GM18951 (cell line): ENCODE measurements at regions not wholly inside any gene's neighbourhood (a gene's known extent, or its start where the extent isn't known, plus 50 kb on each side); places are given as distances from the start of the nearest gene placed in this dataset.

ENCODE experiments used
- POLR2A ChIP-seq: IDR thresholded peaks from 4 replicates; pipeline ENCODE4 v1.6.1; 2011; ENCODE audit warnings: mild to moderate bottlenecking; ENCODE audit not compliant: insufficient read length, insufficient read depth; ENCODE audit errors: extremely low read depth
- in situ Hi-C: fragments of 300-500 bp; cut with MboI; formaldehyde crosslinking; loops from one replicate; pipeline ENCODE4 v1.12.0; 2022; ENCODE audit warnings: low sequenced_read_pairs, mixed read lengths, inconsistent platforms; ENCODE audit not compliant: unreplicated experiment

DNA sequence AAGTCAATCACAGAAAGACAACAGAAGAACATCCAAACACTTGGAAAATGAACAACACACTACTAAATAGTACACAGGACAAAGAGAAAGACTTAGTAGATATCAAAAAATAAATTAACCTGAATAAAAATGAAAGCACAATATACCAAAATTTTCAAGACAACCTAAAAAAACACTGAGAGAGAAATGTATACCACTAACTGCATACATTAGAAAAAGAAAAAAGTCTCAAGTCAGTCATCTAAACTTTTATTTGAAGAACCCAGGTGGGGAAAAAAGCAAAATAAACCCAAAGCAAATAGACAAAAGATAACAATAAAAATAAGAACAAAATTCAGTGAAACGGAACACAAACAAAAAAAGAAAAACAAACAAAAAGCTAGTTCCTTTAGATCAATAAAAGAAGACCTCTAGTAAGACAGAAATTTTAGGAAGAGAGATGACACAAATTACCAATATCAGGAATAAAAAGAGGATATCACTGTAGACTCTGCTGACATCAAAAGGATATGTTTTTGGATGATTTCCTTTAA, 172.8 kb downstream of the TRIM27 start:
- in situ Hi-C loops: no loop called here
- no peak for TF ChIP-seq POLR2A

DNA sequence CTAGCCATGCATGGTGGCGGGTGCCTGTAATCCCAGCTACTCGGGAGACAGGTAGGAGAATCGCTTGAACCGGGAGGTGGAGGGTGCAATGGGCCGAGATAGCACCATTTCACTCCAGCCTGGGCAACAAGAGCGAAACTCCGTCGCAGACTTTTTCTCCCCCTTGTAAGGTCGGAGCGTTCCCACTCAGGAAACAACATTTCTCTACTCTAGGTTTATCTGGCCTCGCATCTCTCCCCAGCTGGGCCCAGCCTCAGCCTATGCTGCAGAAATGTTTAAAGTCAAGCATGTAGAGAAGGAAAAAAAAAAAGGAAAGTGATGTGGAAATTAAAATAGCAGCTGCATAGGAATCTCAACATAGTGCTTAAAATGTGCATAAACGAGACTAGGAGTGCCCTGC, 172.3 kb downstream of the TRIM27 start:
- no peak for TF ChIP-seq POLR2A
- in situ Hi-C loops: no loop called here

DNA sequence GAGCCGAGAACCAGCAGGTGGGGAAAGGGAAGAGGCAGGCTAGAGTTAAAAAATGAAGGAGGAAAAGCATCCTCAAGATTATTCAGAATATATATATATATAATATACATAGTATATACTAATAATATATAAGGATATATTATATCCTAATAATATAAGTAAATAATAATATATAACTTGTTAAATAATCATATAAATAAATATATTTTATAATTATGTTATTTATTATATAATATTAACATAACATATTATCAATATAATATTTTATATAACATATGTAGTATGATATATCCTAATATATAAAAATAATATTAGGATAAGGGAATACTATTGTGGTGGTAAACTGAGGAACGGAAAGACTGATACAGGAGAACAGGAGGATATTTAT, 171.8 kb downstream of the TRIM27 start:
- no peak for TF ChIP-seq POLR2A
- in situ Hi-C loops: no loop called here

- in situ Hi-C loops: no loop called here
- TF ChIP-seq POLR2A: no peak
Measured at GRCh38 chr6:28757429-28758045, 166.2 kb downstream of the TRIM27 start.

GRCh38 chr6:28758046-28758817, 165.6 kb downstream of the TRIM27 start:
- in situ Hi-C loops: no loop called here
- TF ChIP-seq POLR2A: no peak

- in situ Hi-C loops: no loop called here
- no peak for TF ChIP-seq POLR2A
Measured at GRCh38 chr6:28758818-28759235, 165.0 kb downstream of the TRIM27 start.

DNA sequence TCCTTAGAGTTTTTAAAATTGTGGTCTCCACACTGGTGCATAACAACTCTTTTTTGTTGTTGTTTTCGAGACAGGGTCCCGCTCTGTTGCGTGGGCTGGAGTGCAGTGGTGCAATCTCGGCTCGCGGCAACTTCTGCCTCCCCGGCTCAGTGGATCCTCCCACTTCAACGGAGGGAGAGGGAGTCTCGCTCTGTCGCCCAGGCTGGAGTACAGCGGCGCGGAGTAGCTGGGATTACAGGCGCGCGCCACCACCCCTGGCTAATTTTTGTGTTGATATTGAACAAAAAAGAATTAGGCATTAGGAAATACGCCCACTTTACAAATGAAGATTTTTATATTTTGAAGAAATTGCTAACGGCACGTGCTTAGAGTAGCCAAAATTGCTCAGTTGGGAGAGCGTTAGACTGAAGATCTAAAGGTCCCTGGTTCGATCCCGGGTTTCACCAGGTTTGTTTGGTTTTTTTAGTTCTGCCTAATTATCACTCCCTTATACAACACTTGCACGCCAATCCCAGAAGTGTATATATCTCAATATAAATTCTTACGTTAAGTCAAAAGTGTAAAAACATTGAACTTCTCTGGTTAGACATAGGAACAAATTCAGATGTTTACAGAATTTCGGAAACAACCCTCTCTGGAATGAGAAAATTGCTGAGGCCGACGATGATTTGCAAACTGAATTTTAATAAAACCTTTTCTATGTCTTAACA, 159.6 kb downstream of the TRIM27 start:
- TF ChIP-seq POLR2A: no peak
- in situ Hi-C loops: no loop called here

DNA sequence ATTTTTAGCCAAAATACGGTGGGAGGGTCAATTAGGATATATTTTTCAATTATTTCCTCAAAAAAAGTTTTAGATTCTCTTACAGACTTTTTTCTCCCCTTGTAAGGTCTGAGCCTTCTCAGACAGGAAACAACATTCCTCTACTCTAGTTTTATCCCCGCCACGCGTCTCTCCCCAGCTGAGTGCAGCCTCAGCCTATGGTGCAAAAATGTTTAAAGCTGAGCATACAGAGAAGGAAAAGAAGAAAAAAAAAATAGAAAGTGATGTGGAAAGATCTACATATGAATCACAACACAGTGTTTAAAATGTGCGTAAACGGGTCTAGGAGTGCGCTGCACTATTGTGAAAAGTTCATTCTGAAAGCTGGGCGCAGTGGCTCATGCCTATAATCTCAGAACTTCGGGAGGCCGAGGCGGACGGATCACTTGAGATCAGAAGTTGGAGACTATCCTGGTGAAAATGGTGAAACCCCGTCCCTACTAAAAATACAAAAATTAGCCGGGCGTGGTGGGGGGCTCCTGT, 159.0 kb downstream of the TRIM27 start:
- TF ChIP-seq POLR2A: no peak
- in situ Hi-C loops: no loop called here

- in situ Hi-C loops: no loop called here
Measured at GRCh38 chr6:28765978-28766351, 157.8 kb downstream of the TRIM27 start.

GRCh38 chr6:28766426-28766825, 157.4 kb downstream of the TRIM27 start:
- TF ChIP-seq POLR2A: no peak
- in situ Hi-C loops: no loop called here

More at GRCh38 chr6:28765978-28766351, 157.8 kb downstream of the TRIM27 start:
- no peak for TF ChIP-seq POLR2A

DNA sequence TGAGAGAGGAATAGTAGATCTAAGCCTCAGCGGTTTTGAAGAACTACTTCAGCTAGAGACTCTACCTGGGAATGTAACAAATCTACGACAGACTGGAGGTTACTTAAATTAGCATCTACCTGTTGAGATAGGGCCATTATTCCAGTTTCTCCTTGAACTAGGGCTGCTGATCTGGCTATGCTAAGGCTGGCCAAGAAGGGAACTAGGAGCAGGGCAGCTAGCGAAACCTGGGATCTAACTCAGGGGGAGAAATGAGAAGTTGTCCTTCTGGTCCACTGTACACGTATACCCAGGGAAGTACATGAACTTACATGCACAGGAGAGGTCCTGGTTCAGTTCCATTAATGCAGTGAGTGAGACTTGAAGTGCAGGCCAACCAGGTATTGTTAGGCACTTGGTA, 156.7 kb downstream of the TRIM27 start:
- in situ Hi-C loops: no loop called here
- TF ChIP-seq POLR2A: no peak

GRCh38 chr6:28767691-28768090, 156.1 kb downstream of the TRIM27 start:
- in situ Hi-C loops: no loop called here
- no peak for TF ChIP-seq POLR2A

GRCh38 chr6:28768187-28768913, 155.4 kb downstream of the TRIM27 start:
- TF ChIP-seq POLR2A: no peak
- in situ Hi-C loops: no loop called here
